NCI-H2081 (cell line): ENCODE measurements at regions not wholly inside any gene's neighbourhood (a gene's known extent, or its start where the extent isn't known, plus 50 kb on each side); places are given as distances from the start of the nearest gene placed in this dataset.
"Not testable (repeated sequence)": the region's sequence is repeated elsewhere in the genome, so short reads cannot be mapped to it uniquely, and the experiment has no call there.

Experiments
- DNase-seq, 2 experiments: peaks; one replicate each; lab custom pipeline; 2025; lab: John Stamatoyannopoulos, UW

GRCh38 chr10:53650794-53651193 lies 878.2 kb upstream of the MBL2 start:
- DNase-seq = no peak

- DNase-seq = not testable (repeated sequence)
Observed at GRCh38 chr10:53647221-53647620, 874.6 kb upstream of the MBL2 start.

- DNase-seq = no peak
Observed at GRCh38 chr10:53646525-53646924, 873.9 kb upstream of the MBL2 start.

GRCh38 chr10:53645951-53646350 lies 873.4 kb upstream of the MBL2 start:
- DNase-seq = no peak

- no peak for DNase-seq
Observed at GRCh38 chr10:53638006-53638405, 865.4 kb upstream of the MBL2 start.

- DNase-seq = peak in 1 of 2 experiments; percentile 1
Observed at GRCh38 chr10:53624722-53625121, 852.1 kb upstream of the MBL2 start.

- DNase-seq = no peak
Observed at GRCh38 chr10:53622201-53622600, 849.6 kb upstream of the MBL2 start.

- DNase-seq = no peak
Observed at GRCh38 chr10:53619671-53620070, 847.1 kb upstream of the MBL2 start.

- no peak for DNase-seq
Observed at GRCh38 chr10:53607691-53608090, 835.1 kb upstream of the MBL2 start.

GRCh38 chr10:53606981-53607380 lies 834.4 kb upstream of the MBL2 start:
- DNase-seq = no peak

GRCh38 chr10:53601260-53601875 lies 828.8 kb upstream of the MBL2 start:
- DNase-seq = peak; percentile 15 to 31

- DNase-seq = no peak
Observed at GRCh38 chr10:53598914-53599313, 826.3 kb upstream of the MBL2 start.

GRCh38 chr10:53597835-53598251 lies 825.3 kb upstream of the MBL2 start:
- no peak for DNase-seq

- DNase-seq = no peak
Observed at GRCh38 chr10:53580465-53580864, 807.9 kb upstream of the MBL2 start.

- no peak for DNase-seq
Observed at GRCh38 chr10:53579773-53580172, 807.2 kb upstream of the MBL2 start.

- no peak for DNase-seq
Observed at GRCh38 chr10:53574024-53574423, 801.4 kb upstream of the MBL2 start.

GRCh38 chr10:53573498-53573897 lies 800.9 kb upstream of the MBL2 start:
- no peak for DNase-seq

GRCh38 chr10:53572799-53573198 lies 800.2 kb upstream of the MBL2 start:
- DNase-seq = no peak

- no peak for DNase-seq
Observed at GRCh38 chr10:53570221-53570620, 797.6 kb upstream of the MBL2 start.

- DNase-seq = no peak
Observed at GRCh38 chr10:53569455-53569854, 796.9 kb upstream of the MBL2 start.

GRCh38 chr10:53548664-53549063 lies 776.1 kb upstream of the MBL2 start:
- no peak for DNase-seq

- no peak for DNase-seq
Observed at GRCh38 chr10:53547364-53547763, 774.8 kb upstream of the MBL2 start.

- DNase-seq = no peak
Observed at GRCh38 chr10:53543410-53543809, 770.8 kb upstream of the MBL2 start.

GRCh38 chr10:53537508-53537907 lies 764.9 kb upstream of the MBL2 start:
- no peak for DNase-seq

- no peak for DNase-seq
Observed at GRCh38 chr10:53536322-53536721, 763.7 kb upstream of the MBL2 start.
